HG02943 (cell line): ENCODE measurements at regions not wholly inside any gene's neighbourhood (a gene's known extent, or its start where the extent isn't known, plus 50 kb on each side); places are given as distances from the start of the nearest gene placed in this dataset.

ENCODE experiments used
- ATAC-seq: cut with Tn5 transposase; IDR thresholded peaks from one replicate; pipeline ENCODE4 v1.9.1; 2021; ENCODE audit warnings: mild to moderate bottlenecking, low read depth, moderate library complexity; ENCODE audit not compliant: unreplicated experiment

GRCh38 chr4:147343692-147344091 lies 137.2 kb upstream of the EDNRA start:
- ATAC-seq: no peak

GRCh38 chr4:147345662-147346061 lies 135.2 kb upstream of the EDNRA start:
- no peak for ATAC-seq

GRCh38 chr4:147347217-147347616 lies 133.7 kb upstream of the EDNRA start:
- ATAC-seq: no peak

- no peak for ATAC-seq
Observed at GRCh38 chr4:147349193-147349592, 131.7 kb upstream of the EDNRA start.

GRCh38 chr4:147351083-147351787 lies 129.7 kb upstream of the EDNRA start:
- no peak for ATAC-seq

- no peak for ATAC-seq
Observed at GRCh38 chr4:147354237-147354636, 126.7 kb upstream of the EDNRA start.

GRCh38 chr4:147355032-147355656 lies 125.8 kb upstream of the EDNRA start:
- no peak for ATAC-seq

- ATAC-seq: no peak
Observed at GRCh38 chr4:147355847-147356246, 125.0 kb upstream of the EDNRA start.

GRCh38 chr4:147360301-147360700 lies 120.6 kb upstream of the EDNRA start:
- no peak for ATAC-seq

GRCh38 chr4:147361726-147362125 lies 119.2 kb upstream of the EDNRA start:
- no peak for ATAC-seq

- ATAC-seq: no peak
Observed at GRCh38 chr4:147362938-147363337, 118.0 kb upstream of the EDNRA start.

- no peak for ATAC-seq
Observed at GRCh38 chr4:147363514-147363913, 117.4 kb upstream of the EDNRA start.

GRCh38 chr4:147365396-147365795 lies 115.5 kb upstream of the EDNRA start:
- no peak for ATAC-seq

GRCh38 chr4:147366164-147366563 lies 114.7 kb upstream of the EDNRA start:
- no peak for ATAC-seq

GRCh38 chr4:147367891-147368290 lies 113.0 kb upstream of the EDNRA start:
- ATAC-seq: no peak

- no peak for ATAC-seq
Observed at GRCh38 chr4:147368948-147369347, 111.9 kb upstream of the EDNRA start.

GRCh38 chr4:147370473-147370872 lies 110.4 kb upstream of the EDNRA start:
- no peak for ATAC-seq

GRCh38 chr4:147370881-147371280 lies 110.0 kb upstream of the EDNRA start:
- ATAC-seq: no peak

GRCh38 chr4:147371661-147372060 lies 109.2 kb upstream of the EDNRA start:
- ATAC-seq: no peak

- ATAC-seq: no peak
Observed at GRCh38 chr4:147378780-147379179, 102.1 kb upstream of the EDNRA start.

- no peak for ATAC-seq
Observed at GRCh38 chr4:147381749-147382148, 99.1 kb upstream of the EDNRA start.

- ATAC-seq: no peak
Observed at GRCh38 chr4:147388018-147388417, 92.9 kb upstream of the EDNRA start.
